ENCODE measurements at regions not wholly inside any gene's neighbourhood (a gene's known extent, or its start where the extent isn't known, plus 50 kb on each side); places are given as distances from the start of the nearest gene placed in this dataset.

DNA sequence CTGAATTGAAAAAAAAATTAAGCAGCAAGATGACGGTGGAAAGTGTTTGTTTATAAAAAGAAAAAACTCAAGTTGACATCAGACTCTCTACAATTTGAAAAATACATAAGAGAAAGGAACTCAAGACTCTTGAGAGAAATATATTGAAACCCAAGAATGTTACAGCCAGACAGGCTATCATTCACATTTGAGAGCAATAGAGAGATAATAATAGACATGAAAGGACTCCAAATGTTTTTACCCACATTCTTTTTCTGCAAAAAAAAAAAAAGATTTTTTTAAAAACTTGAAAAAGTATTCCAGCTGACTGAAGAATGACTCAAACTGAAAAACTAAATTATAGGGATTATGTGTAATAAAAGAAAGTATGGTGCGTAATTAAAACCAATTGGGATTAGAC, 532.4 kb downstream of the INHBA start:
- TF ChIP-seq RBBP5 (IDR thresholded peaks at IDR 0.05; ENCODE audit: borderline replicate concordance, low read depth, low read length) (no peak), TAF1 (IDR thresholded peaks at IDR 0.05; ENCODE audit: low read depth, low read length) (no peak), EZH2 (IDR thresholded peaks at IDR 0.05; ENCODE audit: low read depth, low read length, severe bottlenecking) (no peak)
- TF ChIP-seq, protein P1, sequence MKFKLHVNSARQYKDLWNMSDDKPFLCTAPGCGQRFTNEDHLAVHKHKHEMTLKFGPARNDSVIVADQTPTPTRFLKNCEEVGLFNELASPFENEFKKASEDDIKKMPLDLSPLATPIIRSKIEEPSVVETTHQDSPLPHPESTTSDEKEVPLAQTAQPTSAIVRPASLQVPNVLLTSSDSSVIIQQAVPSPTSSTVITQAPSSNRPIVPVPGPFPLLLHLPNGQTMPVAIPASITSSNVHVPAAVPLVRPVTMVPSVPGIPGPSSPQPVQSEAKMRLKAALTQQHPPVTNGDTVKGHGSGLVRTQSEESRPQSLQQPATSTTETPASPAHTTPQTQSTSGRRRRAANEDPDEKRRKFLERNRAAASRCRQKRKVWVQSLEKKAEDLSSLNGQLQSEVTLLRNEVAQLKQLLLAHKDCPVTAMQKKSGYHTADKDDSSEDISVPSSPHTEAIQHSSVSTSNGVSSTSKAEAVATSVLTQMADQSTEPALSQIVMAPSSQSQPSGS (IDR thresholded peaks at IDR 0.05; ENCODE audit: low read length): no peak
